ENCODE measurements at regions not wholly inside any gene's neighbourhood (a gene's known extent, or its start where the extent isn't known, plus 50 kb on each side); places are given as distances from the start of the nearest gene placed in this dataset.
A peak's percentile ranks its signal among the peaks of the same experiment; 100 is the strongest.

DNA sequence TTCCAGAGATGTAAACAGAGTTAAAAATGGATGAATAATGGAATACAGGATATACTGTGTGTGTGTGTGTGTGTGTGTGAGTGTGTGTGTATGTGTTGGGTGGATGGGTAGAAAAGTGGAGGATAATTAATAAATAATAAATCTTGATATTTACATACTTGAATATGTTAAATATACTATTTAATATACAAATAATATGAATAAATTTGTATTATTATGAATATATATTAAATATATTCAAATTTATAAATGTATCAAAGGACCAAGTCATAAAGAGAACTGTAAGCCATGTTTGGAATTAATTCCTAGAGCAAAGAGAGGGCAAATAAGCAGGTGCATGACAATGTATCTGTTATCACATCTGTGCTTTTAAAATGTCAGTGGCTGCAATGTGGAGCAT, 225.3 kb downstream of the ALG10B start:
- no peaks in the 10 kb centered on the region for H3K9me3 ChIP-seq
- TF ChIP-seq, protein P1, sequence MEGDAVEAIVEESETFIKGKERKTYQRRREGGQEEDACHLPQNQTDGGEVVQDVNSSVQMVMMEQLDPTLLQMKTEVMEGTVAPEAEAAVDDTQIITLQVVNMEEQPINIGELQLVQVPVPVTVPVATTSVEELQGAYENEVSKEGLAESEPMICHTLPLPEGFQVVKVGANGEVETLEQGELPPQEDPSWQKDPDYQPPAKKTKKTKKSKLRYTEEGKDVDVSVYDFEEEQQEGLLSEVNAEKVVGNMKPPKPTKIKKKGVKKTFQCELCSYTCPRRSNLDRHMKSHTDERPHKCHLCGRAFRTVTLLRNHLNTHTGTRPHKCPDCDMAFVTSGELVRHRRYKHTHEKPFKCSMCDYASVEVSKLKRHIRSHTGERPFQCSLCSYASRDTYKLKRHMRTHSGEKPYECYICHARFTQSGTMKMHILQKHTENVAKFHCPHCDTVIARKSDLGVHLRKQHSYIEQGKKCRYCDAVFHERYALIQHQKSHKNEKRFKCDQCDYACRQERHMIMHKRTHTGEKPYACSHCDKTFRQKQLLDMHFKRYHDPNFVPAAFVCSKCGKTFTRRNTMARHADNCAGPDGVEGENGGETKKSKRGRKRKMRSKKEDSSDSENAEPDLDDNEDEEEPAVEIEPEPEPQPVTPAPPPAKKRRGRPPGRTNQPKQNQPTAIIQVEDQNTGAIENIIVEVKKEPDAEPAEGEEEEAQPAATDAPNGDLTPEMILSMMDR (IDR thresholded peaks at IDR 0.05) = no peak
- H3K4me3 ChIP-seq = no peak overlapping the region
- no peaks in the 10 kb centered on the region for H3K36me3 ChIP-seq
- H3K27ac ChIP-seq = no peak overlapping the region
- ATAC-seq = no peak
- H3K4me1 ChIP-seq = no peaks in the 10 kb centered on the region
- H3K27me3 ChIP-seq = no peaks in the 10 kb centered on the region
- no peak for DNase-seq
- intact Hi-C loops (cut with DNase I) = no loop called here

DNA sequence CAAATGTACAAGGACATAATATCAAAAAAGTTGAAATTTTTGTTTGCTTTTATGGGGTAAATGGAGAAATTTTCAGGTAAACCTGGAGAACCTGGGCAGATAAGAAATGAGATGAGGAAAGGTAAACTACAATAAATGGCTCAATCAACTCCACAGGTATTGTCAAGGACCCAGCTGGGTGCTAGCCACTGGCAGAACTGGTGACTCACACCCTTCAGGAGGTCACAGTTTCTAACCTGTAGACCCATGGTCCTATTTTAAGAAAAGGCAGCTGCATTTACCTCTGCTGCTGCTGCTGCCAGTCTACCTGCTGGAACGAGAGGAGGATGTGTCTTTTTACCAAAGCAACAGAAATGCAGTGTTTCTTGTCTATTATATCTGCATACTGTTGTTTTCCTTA, 226.6 kb downstream of the ALG10B start:
- Histone ChIP-seq H3K9me3 (no peaks in the 10 kb centered on the region), H3K36me3 (no peaks in the 10 kb centered on the region), H3K4me1 (no peaks in the 10 kb centered on the region), H3K27ac (no peak overlapping the region), H3K27me3 (no peaks in the 10 kb centered on the region), H3K4me3 (no peak overlapping the region)
- ATAC-seq = peak; percentile 92
- TF ChIP-seq, protein P1 (IDR thresholded peaks at IDR 0.05) = no peak
- intact Hi-C loops (cut with DNase I) = no loop called here
- DNase-seq = peak; percentile 67

DNA sequence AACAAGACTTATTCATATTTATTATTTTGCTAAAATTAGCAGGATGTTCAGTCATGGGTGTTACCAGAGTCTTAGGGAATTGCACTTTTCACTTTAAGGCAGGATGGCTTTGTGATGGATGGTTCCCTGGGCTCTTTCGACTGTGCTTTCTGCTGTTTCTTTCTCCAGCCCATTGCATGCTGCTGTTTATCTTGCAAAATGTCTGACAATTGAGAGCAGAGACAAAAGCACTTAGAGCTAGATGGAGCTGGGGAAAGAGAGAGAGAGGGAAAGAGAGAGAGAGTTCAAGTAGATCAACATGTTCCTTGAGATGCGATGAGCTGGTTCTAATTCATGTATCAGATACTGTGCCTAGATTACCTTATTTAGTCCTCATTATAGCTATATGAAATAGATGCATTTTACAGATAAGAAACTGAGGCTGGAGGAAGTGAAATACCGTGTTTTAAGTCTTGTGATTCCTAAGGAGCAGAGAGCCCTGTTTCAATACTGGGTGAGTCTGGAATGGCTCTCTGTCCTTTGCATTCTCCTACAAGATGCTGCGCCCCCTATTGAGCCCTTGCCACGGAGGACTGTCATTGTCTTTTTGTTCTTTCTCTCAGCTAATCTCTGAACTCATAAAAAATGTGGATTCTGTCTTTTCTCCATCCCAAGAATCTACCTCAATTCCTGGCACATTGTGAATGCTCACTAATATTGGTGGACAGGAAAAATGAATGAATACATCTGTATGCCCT, 227.9 kb downstream of the ALG10B start:
- Histone ChIP-seq H3K9me3 (no peaks in the 10 kb centered on the region), H3K27ac (no peak overlapping the region), H3K27me3 (no peaks in the 10 kb centered on the region), H3K4me1 (no peaks in the 10 kb centered on the region), H3K36me3 (no peaks in the 10 kb centered on the region), H3K4me3 (no peak overlapping the region)
- DNase-seq (no peak), ATAC-seq (no peak)
- TF ChIP-seq, protein P1 (IDR thresholded peaks at IDR 0.05) = no peak
- intact Hi-C loops (cut with DNase I) = no loop called here

DNA sequence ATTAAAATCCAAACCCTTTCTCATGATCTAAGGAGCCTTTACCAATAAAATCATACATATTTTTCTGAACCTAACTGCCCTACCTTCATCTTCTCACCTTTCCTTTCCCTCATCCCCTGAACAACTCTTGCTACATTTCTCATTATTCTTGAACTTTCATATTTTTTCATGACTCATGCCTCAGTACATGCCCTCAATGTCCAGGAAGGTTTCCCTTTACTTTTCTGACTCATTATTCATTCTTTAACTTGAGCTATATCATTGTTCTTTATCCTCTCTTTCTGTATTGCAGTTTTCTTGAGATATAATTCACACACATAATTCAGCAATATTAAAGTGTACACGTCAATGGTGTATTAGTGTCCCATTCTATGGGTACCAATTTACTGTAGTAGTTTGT, 231.0 kb downstream of the ALG10B start:
- Histone ChIP-seq H3K9me3 (no peaks in the 10 kb centered on the region), H3K27ac (no peak overlapping the region), H3K27me3 (no peaks in the 10 kb centered on the region), H3K4me3 (no peak overlapping the region), H3K4me1 (no peaks in the 10 kb centered on the region), H3K36me3 (no peaks in the 10 kb centered on the region)
- no peak for ATAC-seq
- intact Hi-C loops (cut with DNase I) = no loop called here
- TF ChIP-seq, protein P1 (IDR thresholded peaks at IDR 0.05) = no peak
- no peak for DNase-seq

DNA sequence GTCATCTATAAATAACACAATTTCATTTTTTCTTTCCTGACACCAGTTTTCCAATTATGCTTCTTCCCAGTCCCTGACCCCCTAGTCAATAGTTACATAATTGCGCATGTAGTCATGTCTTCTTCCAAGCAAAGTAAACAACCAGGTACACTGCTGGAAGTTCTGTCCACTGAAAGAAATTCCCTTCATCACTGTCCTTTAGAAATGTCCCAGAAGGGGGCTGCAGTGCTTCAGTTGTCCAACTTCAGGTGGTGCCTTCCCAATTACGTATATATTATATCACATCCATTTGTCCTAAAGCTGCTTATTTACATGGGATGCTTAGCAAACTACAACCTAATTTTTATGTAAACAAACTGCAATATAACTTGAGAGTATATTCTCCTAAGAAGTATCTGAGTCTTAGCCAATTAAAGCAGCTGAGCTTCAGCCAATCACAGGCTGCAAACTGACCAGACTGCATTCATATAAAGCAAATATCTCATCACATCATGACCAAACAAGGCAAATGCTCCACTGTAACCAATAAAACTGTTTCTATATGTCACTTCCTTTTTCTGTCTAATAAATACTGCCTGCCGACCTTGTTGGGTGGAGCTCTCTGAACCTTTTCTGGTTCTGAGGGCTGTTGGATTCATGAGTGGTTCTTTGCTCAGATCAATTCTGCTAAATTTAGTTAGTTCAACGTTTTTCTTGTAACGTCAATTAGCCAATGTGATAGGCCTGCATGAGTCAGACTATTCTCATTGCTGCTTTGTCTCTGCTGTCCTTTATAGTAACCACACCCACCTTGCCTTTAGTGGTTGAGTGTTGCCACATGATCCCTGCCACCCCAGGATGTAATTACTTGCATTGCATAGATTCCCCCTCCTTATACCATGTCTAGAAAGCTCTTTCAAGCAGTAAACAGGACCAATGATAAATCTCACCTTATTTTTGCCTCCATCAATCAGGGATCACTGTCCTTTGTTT, 239.3 kb downstream of the ALG10B start:
- Histone ChIP-seq H3K36me3 (no peaks in the 10 kb centered on the region), H3K27me3 (no peaks in the 10 kb centered on the region), H3K27ac (no peak overlapping the region), H3K4me1 (no peaks in the 10 kb centered on the region), H3K4me3 (no peak overlapping the region), H3K9me3 (no peaks in the 10 kb centered on the region)
- intact Hi-C loops (cut with DNase I) = no loop called here
- TF ChIP-seq, protein P1 (IDR thresholded peaks at IDR 0.05) = no peak
- no peak for DNase-seq
- ATAC-seq = peak; percentile 59
